GM23338 (cell line): ENCODE measurements at regions not wholly inside any gene's neighbourhood (a gene's known extent, or its start where the extent isn't known, plus 50 kb on each side); places are given as distances from the start of the nearest gene placed in this dataset.

ENCODE experiments used
- ATAC-seq: fragments of 200-7000 bp; cut with Tn5 transposase; 3 replicates; pipeline ENCODE4 v1.9.1; 2020
- DNase-seq: peaks from one replicate; pipeline ENCODE4 v3.0.0-alpha.2; 2015; ENCODE audit warnings: low spot score
- H2AFZ ChIP-seq: fragments of 200-600 bp; sonication (generic); 2 replicates; pipeline ENCODE4 v1.8.0; 2016; ENCODE audit warnings: antibody characterized with exemption, mild to moderate bottlenecking, moderate library complexity
- H3F3A ChIP-seq: fragments of 200-600 bp; sonication (generic); replicated peaks from 2 replicates; pipeline ENCODE4 v1.8.0; 2017; ENCODE audit warnings: antibody characterized with exemption, mixed run types, low read depth
- H3K27ac ChIP-seq: fragments of 200-600 bp; sonication (generic); 2 replicates; pipeline ENCODE4 v1.6.1; 2016; ENCODE audit warnings: low read depth
- H3K27me3 ChIP-seq: fragments of 200-600 bp; sonication (generic); 2 replicates; pipeline ENCODE4 v1.8.0; 2016; ENCODE audit warnings: mild to moderate bottlenecking, mixed run types, moderate library complexity; ENCODE audit not compliant: insufficient read depth
- H3K36me3 ChIP-seq: fragments of 200-600 bp; sonication (generic); 2 replicates; pipeline ENCODE4 v1.8.0; 2016; ENCODE audit warnings: mild to moderate bottlenecking; ENCODE audit not compliant: insufficient read depth
- H3K4me1 ChIP-seq: fragments of 200-600 bp; sonication (generic); 2 replicates; pipeline ENCODE4 v1.8.0; 2016; ENCODE audit warnings: mild to moderate bottlenecking, moderate library complexity; ENCODE audit not compliant: insufficient read depth
- H3K4me2 ChIP-seq: fragments of 200-600 bp; sonication (generic); 2 replicates; pipeline ENCODE4 v1.7.1; 2017; ENCODE audit warnings: mixed run types
- H3K4me3 ChIP-seq: fragments of 200-600 bp; sonication (generic); 2 replicates; pipeline ENCODE4 v1.6.1; 2016; ENCODE audit warnings: mixed run types
- H3K79me2 ChIP-seq: fragments of 200-600 bp; sonication (generic); replicated peaks from 2 replicates; pipeline ENCODE4 v1.8.0; 2017; ENCODE audit warnings: mild to moderate bottlenecking; ENCODE audit not compliant: insufficient read depth
- H3K9me2 ChIP-seq: fragments of 200-600 bp; sonication (generic); 2 replicates; pipeline ENCODE4 v1.8.0; 2017; ENCODE audit not compliant: insufficient read depth
- H4K20me1 ChIP-seq: fragments of 200-600 bp; sonication (generic); replicated peaks from 2 replicates; pipeline ENCODE4 v1.8.0; 2017; ENCODE audit warnings: mild to moderate bottlenecking; ENCODE audit not compliant: insufficient read depth
- H3K27ac Mint-ChIP-seq: 2 replicates; pipeline ENCODE4 v1.8.0; 2020; ENCODE audit warnings: inconsistent platforms, mild to moderate bottlenecking, moderate library complexity, mixed read lengths
- H3K27me3 Mint-ChIP-seq: 3 replicates; pipeline ENCODE4 v1.8.0; 2022; ENCODE audit warnings: low read depth, mild to moderate bottlenecking, moderate library complexity, mixed read lengths, inconsistent platforms; ENCODE audit not compliant: insufficient read depth, poor library complexity
- H3K36me3 Mint-ChIP-seq: 3 replicates; pipeline ENCODE4 v1.8.0; 2021; ENCODE audit warnings: low read depth, mild to moderate bottlenecking, inconsistent platforms, moderate library complexity, mixed read lengths
- H3K4me1 Mint-ChIP-seq: 3 replicates; pipeline ENCODE4 v1.8.0; 2020; ENCODE audit warnings: mild to moderate bottlenecking, inconsistent platforms, mixed read lengths
- H3K4me3 Mint-ChIP-seq: 3 replicates; pipeline ENCODE4 v1.8.0; 2021; ENCODE audit warnings: moderate library complexity, mild to moderate bottlenecking, inconsistent platforms, mixed read lengths
- H3K9me3 Mint-ChIP-seq: 3 replicates; pipeline ENCODE4 v1.8.0; 2020; ENCODE audit warnings: moderate library complexity, mild to moderate bottlenecking, inconsistent platforms, mixed read lengths
- CREB1 ChIP-seq: fragments of 250-450 bp; sonication (Bioruptor Pico); IDR thresholded peaks from 2 replicates; pipeline ENCODE4 v1.5.0; 2020; ENCODE audit warnings: low read depth, mild to moderate bottlenecking, moderate library complexity
- EZH2 ChIP-seq: fragments of 200-600 bp; sonication (generic); IDR thresholded peaks from one replicate; pipeline ENCODE4 v1.8.0; 2017; ENCODE audit warnings: antibody characterized with exemption, mild to moderate bottlenecking, low read depth; ENCODE audit not compliant: unreplicated experiment
- JUNB ChIP-seq: IDR thresholded peaks from one replicate; pipeline ENCODE4 v1.6.1; 2016; ENCODE audit warnings: antibody characterized with exemption; ENCODE audit not compliant: unreplicated experiment
- NANOG ChIP-seq: IDR thresholded peaks from 2 replicates; pipeline ENCODE4 v1.6.1; 2016; ENCODE audit warnings: antibody characterized with exemption, borderline replicate concordance
- STAT1 ChIP-seq: IDR thresholded peaks from one replicate; pipeline ENCODE4 v1.6.1; 2016; ENCODE audit warnings: antibody characterized with exemption; ENCODE audit not compliant: unreplicated experiment
- ZNF114 ChIP-seq: fragments of 250-450 bp; sonication (Bioruptor Pico); IDR thresholded peaks from 2 replicates; pipeline ENCODE4 v1.5.0; 2020; ENCODE audit warnings: mild to moderate bottlenecking, moderate library complexity
- ZNF462 ChIP-seq: fragments of 250-450 bp; sonication (Bioruptor Pico); IDR thresholded peaks from 2 replicates; pipeline ENCODE4 v1.5.0; 2020; ENCODE audit warnings: mild to moderate bottlenecking, moderate library complexity

GRCh38 chr11:119496997-119497396, 74.0 kb upstream of the THY1 start:
- H3K27me3 Mint-ChIP-seq, result peaks cover 26% of the 10 kb centered on the region
- no peaks in the 10 kb centered on the region; the same call in 2 of the 3 replicates for H3K9me3 Mint-ChIP-seq
- Histone ChIP-seq H3F3A (no peaks in the 10 kb centered on the region), H3K9me2 (peaks cover 3% of the 10 kb centered on the region), H3K4me1 (peaks cover 40% of the 10 kb centered on the region), H4K20me1 (no peaks in the 10 kb centered on the region), H3K79me2 (no peaks in the 10 kb centered on the region), H3K4me2 (peak overlapping the region; percentile 28), H3K27ac (no peak overlapping the region), H2AFZ (no peak overlapping the region), H3K4me3 (0 out of 2 replicates have a peak overlapping the region, but pooled peaks have one; percentile 3), H3K36me3 (no peaks in the 10 kb centered on the region), H3K27me3 (no peaks in the 10 kb centered on the region)
- H3K27ac Mint-ChIP-seq, result no peak overlapping the region
- TF ChIP-seq CREB1 (no peak), STAT1 (no peak), ZNF114 (CRISPR knock-in tag) (no peak), ZNF462 (CRISPR knock-in tag) (0 out of 2 replicates have a peak, but pooled peaks have one; percentile 11), NANOG (no peak)
- no peaks in the 10 kb centered on the region for H3K36me3 Mint-ChIP-seq
- peaks cover 55% of the 10 kb centered on the region for H3K4me1 Mint-ChIP-seq
- ATAC-seq (peak; percentile 22), DNase-seq (peak; percentile 47)
- H3K4me3 Mint-ChIP-seq, result peak overlapping the region; percentile 32; the same call in 2 of the 3 replicates

GRCh38 chr11:119496469-119496868, 73.5 kb upstream of the THY1 start:
- Histone ChIP-seq H3K79me2 (no peaks in the 10 kb centered on the region), H3K9me2 (peaks cover 3% of the 10 kb centered on the region), H3K36me3 (no peaks in the 10 kb centered on the region), H3K27me3 (no peaks in the 10 kb centered on the region), H3K4me3 (0 out of 2 replicates have a peak overlapping the region, but pooled peaks have one; percentile 3), H3F3A (no peaks in the 10 kb centered on the region), H3K4me2 (peak overlapping the region; percentile 28), H3K4me1 (peaks cover 40% of the 10 kb centered on the region), H3K27ac (no peak overlapping the region), H2AFZ (no peak overlapping the region), H4K20me1 (no peaks in the 10 kb centered on the region)
- Mint-ChIP-seq H3K27ac (no peak overlapping the region), H3K4me3 (0 out of 3 replicates have a peak overlapping the region, but pooled peaks have one; percentile 32), H3K4me1 (peaks cover 54% of the 10 kb centered on the region), H3K36me3 (no peaks in the 10 kb centered on the region), H3K27me3 (peaks cover 26% of the 10 kb centered on the region), H3K9me3 (no peaks in the 10 kb centered on the region; the same call in 2 of the 3 replicates)
- DNase-seq (no peak), ATAC-seq (no peak)
- TF ChIP-seq ZNF462 (CRISPR knock-in tag) (no peak), JUNB (no peak), EZH2 (no peak), ZNF114 (CRISPR knock-in tag) (no peak), CREB1 (no peak)
